Vagina (tissue), 2 donors: ENCODE measurements at regions not wholly inside any gene's neighbourhood (a gene's known extent, or its start where the extent isn't known, plus 50 kb on each side); places are given as distances from the start of the nearest gene placed in this dataset.

ENCODE experiments used
- POLR2A ChIP-seq, 2 donors: fragments of 450-650 bp; IDR thresholded peaks; one replicate each; pipeline ENCODE4 v1.6.1; 2017; ENCODE audit warnings: antibody characterized with exemption in 2 of 2, mild to moderate bottlenecking in 2 of 2, moderate library complexity in 2 of 2
- POLR2AphosphoS5 ChIP-seq, 2 donors: sonication (generic); formaldehyde crosslinking; IDR thresholded peaks; one replicate each; pipeline ENCODE4 v1.9.0; 2017; ENCODE audit warnings: antibody characterized with exemption in 2 of 2, mild to moderate bottlenecking in 2 of 2, low read depth in 1 of 2; ENCODE audit not compliant: insufficient read depth in 1 of 2
- TF ChIP-seq, protein P1 (sequence below), 3 experiments: fragments of 450-650 bp in 2 of 3; fragments of 200-600 bp in 1 of 3; sonication (generic) in 1 of 3; IDR thresholded peaks; one replicate each; pipeline ENCODE4 v1.5.1; 2017 to 2019; ENCODE audit warnings: antibody characterized with exemption in 3 of 3, mild to moderate bottlenecking in 2 of 3, moderate library complexity in 2 of 3

DNA sequence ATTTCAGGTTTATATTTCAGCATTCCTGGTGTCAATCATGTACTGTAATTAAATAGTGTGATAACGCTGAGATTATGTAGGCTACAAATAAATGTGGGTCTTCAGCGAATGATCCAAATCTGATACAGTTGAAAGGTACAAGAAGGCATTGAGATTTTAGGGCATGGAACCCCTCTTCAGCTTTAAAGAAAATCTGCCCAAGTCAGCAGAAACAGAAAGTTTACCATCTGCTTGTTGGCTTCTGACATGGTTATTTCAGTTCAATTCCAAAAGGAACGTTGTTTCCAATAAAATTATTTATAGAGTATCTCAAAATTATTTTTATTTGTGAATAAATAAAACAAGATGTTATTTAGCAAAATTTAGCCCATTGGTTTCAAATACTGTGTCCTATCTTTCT lies 400.2 kb upstream of the RORA start:
- TF ChIP-seq, protein P1, sequence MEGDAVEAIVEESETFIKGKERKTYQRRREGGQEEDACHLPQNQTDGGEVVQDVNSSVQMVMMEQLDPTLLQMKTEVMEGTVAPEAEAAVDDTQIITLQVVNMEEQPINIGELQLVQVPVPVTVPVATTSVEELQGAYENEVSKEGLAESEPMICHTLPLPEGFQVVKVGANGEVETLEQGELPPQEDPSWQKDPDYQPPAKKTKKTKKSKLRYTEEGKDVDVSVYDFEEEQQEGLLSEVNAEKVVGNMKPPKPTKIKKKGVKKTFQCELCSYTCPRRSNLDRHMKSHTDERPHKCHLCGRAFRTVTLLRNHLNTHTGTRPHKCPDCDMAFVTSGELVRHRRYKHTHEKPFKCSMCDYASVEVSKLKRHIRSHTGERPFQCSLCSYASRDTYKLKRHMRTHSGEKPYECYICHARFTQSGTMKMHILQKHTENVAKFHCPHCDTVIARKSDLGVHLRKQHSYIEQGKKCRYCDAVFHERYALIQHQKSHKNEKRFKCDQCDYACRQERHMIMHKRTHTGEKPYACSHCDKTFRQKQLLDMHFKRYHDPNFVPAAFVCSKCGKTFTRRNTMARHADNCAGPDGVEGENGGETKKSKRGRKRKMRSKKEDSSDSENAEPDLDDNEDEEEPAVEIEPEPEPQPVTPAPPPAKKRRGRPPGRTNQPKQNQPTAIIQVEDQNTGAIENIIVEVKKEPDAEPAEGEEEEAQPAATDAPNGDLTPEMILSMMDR (IDR thresholded peaks at IDR 0.05), result no peak
- no peak for TF ChIP-seq POLR2A (IDR thresholded peaks at IDR 0.05)
- no peak for TF ChIP-seq POLR2AphosphoS5 (IDR thresholded peaks at IDR 0.05; ENCODE audit: insufficient read depth in 1 of 2, low read depth in 1 of 2)
